Muscle of leg (tissue), 3 donors: ENCODE measurements at regions not wholly inside any gene's neighbourhood (a gene's known extent, or its start where the extent isn't known, plus 50 kb on each side); places are given as distances from the start of the nearest gene placed in this dataset.
A peak's percentile ranks its signal among the peaks of the same experiment; 100 is the strongest.

Source experiments
- DNase-seq: peaks from one replicate; pipeline ENCODE4 v3.0.0; 2013
- H3K27ac ChIP-seq: one replicate; pipeline ENCODE4 v1.5.1; 2013; ENCODE audit warnings: mild to moderate bottlenecking, low read length, control low read depth
- H3K27me3 ChIP-seq: one replicate; pipeline ENCODE4 v1.6.1; 2013; ENCODE audit warnings: low read length; ENCODE audit not compliant: control insufficient read depth, insufficient read depth
- H3K36me3 ChIP-seq: one replicate; pipeline ENCODE4 v1.6.1; 2013; ENCODE audit warnings: low read length; ENCODE audit not compliant: control insufficient read depth, insufficient read depth
- H3K4me1 ChIP-seq: one replicate; pipeline ENCODE4 v1.6.1; 2013; ENCODE audit warnings: low read length; ENCODE audit not compliant: control insufficient read depth, insufficient read depth
- H3K4me3 ChIP-seq: one replicate; pipeline ENCODE4 v1.5.1; 2013; ENCODE audit warnings: low read length, control low read depth
- H3K9me3 ChIP-seq: replicated peaks from 2 replicates; pipeline ENCODE4 v1.6.1; 2013; ENCODE audit warnings: low read depth, low read length; ENCODE audit not compliant: control insufficient read depth
- WGBS: methylation state at CpG from one replicate; pipeline ENCODE4 v1.1.5; 2013; ENCODE audit warnings: missing lambda C conversion rate; ENCODE audit not compliant: insufficient coverage; 5-methylcytosine and 5-hydroxymethylcytosine counted together

DNA sequence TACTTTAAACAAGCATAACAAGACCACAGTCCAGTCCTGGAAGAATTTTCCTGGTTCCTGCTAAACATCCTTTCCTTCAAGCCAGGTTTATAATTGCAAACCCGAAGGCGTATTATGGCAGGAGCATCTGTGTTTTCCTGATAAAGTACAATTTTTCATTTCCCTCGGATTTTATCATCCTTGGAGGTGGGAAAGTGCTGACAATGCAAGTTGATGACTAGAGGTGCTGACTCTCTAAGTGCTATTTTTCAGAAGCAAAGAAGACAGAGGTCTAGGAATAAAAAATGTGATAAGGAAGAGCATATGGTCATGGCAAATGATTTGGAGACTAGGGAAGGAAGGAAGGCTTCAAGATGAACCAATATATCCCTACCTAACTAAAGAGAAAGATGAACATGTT is 703.2 kb upstream of the LRRN3 start:
- WGBS: no CpG with 5 or more reads among the region's 3 CpGs
- Histone ChIP-seq H3K4me1 (no peaks in the 10 kb centered on the region), H3K4me3 (no peak overlapping the region), H3K27ac (no peak overlapping the region), H3K36me3 (no peaks in the 10 kb centered on the region), H3K27me3 (no peaks in the 10 kb centered on the region), H3K9me3 (no peaks in the 10 kb centered on the region)
- no peak for DNase-seq

DNA sequence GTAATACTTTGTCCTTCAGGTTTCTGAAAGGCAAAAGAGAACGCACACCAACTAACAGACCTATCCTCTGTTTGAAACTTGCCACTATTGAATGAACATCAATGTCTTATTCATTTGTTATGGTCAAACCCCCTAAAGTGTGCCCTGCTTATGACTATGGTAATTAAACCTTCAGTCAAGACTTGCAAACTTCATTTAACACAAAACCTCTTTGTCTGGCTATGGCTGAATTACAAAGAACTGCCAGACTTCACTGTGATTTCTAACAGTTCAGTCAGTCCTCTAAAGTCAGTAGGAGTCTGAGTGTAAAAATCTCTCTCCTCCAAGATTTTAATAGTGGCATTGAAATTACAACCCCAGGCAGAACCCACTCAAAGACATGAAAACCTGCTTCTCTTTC is 702.5 kb upstream of the LRRN3 start:
- Histone ChIP-seq H3K9me3 (no peaks in the 10 kb centered on the region), H3K36me3 (no peaks in the 10 kb centered on the region), H3K27ac (no peak overlapping the region), H3K27me3 (no peaks in the 10 kb centered on the region), H3K4me3 (no peak overlapping the region), H3K4me1 (no peaks in the 10 kb centered on the region)
- no CpG with 5 or more reads among the region's 1 CpG for WGBS
- no peak for DNase-seq

DNA sequence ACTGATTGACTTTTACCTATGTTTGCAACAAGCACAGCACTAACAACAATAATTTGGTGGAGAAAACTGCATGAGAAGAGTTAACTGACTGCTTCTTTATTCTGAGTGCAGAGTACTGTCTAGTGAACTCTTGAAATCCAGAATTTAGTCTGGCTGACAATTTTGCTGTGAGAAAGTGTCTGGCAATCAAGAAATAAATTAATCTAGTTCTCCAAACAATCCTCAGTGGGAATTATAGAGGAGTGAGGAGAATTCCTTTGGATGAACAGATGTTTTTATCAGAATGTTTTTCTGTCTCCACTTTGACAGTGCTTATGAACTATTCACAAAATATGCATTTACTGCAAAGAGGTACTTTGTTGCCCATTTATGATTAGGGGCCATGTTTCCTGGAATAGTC is 694.9 kb upstream of the LRRN3 start:
- no peak overlapping the region for H3K4me3 ChIP-seq
- no peaks in the 10 kb centered on the region for H3K4me1 ChIP-seq
- H3K27ac ChIP-seq: no peak overlapping the region
- H3K27me3 ChIP-seq: no peaks in the 10 kb centered on the region
- peak; percentile 65 for DNase-seq
- no peaks in the 10 kb centered on the region for H3K9me3 ChIP-seq
- H3K36me3 ChIP-seq: no peaks in the 10 kb centered on the region

DNA sequence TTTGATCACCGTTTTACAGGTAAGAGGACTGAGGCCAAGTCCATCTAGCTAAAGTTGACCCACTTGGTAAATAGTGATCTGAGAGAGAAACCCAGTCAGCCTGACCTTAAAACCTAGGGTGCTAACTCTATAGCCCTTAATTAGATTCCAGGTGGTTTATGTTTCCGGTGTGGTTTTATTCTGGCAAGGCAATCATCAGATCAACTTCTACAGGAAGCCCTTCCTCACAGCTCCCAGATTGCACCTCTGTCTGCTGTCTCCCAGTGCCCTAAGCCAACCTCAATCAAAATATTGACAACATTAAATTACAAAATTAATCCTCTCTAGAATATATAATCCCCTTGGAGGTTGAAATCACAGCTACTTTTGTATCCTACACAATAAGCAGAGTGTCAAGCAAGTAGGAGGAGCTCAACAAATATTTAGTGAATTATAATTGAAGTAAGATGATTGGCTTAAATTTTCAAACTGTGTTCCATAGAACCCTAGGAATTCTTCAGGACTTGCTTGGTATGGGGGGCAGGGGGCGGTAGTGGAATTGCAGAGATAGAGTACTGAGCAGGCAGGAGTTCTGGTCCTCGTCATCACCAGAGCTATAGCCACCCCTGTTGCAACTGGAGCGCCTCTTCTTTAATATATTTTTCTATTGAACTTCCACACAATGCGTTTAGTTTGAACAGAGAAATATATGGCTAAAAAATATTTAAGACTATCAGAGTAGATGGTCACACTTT is 692.8 kb upstream of the LRRN3 start:
- H3K9me3 ChIP-seq: no peaks in the 10 kb centered on the region
- no peaks in the 10 kb centered on the region for H3K4me1 ChIP-seq
- WGBS: 100% methylated on average over 1 of the region's 6 CpGs
- no peak overlapping the region for H3K4me3 ChIP-seq
- no peaks in the 10 kb centered on the region for H3K27me3 ChIP-seq
- no peaks in the 10 kb centered on the region for H3K36me3 ChIP-seq
- H3K27ac ChIP-seq: no peak overlapping the region
- DNase-seq: no peak

DNA sequence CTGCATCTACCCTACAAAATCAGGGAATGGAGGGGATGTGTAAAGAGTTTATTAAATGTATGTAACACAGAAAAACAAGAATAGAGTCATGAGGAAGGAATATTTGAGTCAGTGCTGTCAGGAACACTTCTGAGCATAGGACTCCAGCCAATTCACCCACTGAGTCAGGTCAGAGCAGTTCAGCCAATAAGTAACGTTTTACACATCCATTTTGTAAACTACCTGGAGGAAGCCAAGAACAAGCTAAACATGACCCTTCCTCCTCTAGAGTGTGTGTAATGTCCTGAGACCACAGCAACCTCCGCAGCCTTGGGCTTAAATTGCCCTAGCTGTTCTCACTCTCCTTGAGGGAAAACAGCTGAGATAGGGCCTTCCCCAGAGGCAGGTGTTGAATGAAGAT is 691.5 kb upstream of the LRRN3 start:
- no peaks in the 10 kb centered on the region for H3K36me3 ChIP-seq
- no peak overlapping the region for H3K27ac ChIP-seq
- H3K27me3 ChIP-seq: no peaks in the 10 kb centered on the region
- no peak overlapping the region for H3K4me3 ChIP-seq
- peak; percentile 18 for DNase-seq
- no peaks in the 10 kb centered on the region for H3K4me1 ChIP-seq
- WGBS: 60% methylated on average over 1 of the region's 2 CpGs
- no peaks in the 10 kb centered on the region for H3K9me3 ChIP-seq

DNA sequence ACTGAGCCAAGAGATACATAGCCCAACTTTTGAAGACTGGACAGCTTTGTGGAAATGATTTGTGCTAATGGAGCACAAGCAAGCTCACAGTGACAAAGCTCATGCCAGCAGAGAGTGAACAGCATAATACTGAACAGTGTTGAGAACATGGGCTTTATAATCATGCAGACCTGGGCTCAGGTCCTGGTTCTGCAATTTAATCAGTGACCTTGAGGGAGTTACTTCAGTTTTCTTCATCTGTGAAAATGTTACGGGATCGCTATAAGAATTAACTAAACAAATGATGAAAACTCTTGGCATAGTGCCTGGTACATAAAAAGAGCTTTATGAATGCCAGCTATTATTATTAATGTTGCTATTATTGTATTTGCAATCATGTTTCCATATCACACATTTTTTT is 690.5 kb upstream of the LRRN3 start:
- peak; percentile 54 for DNase-seq
- H3K4me3 ChIP-seq: no peak overlapping the region
- no CpG with 5 or more reads among the region's 2 CpGs for WGBS
- no peaks in the 10 kb centered on the region for H3K9me3 ChIP-seq
- H3K27me3 ChIP-seq: no peaks in the 10 kb centered on the region
- no peaks in the 10 kb centered on the region for H3K4me1 ChIP-seq
- no peak overlapping the region for H3K27ac ChIP-seq
- no peaks in the 10 kb centered on the region for H3K36me3 ChIP-seq

DNA sequence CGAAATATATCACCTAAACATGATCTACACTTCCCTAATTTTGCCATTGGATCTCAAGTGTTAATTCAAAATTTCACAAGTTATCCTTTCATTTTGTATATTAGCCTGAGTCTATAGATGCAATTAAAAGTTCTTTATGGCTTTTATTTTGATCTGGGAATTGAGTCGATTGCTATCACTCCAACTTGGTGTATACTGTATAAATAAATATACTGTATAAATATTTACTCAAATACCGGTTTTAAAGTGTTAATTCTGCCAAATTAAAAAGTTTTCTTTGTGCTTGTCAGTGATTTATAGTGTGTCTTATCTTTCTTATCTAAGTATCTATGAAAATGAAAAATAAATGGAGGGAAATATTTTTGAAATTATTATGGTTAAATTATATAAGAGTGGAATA is 683.7 kb upstream of the LRRN3 start:
- H3K27ac ChIP-seq: no peak overlapping the region
- H3K9me3 ChIP-seq: peaks cover 2% of the 10 kb centered on the region
- no CpG with 5 or more reads among the region's 3 CpGs for WGBS
- H3K27me3 ChIP-seq: no peaks in the 10 kb centered on the region
- no peaks in the 10 kb centered on the region for H3K4me1 ChIP-seq
- no peaks in the 10 kb centered on the region for H3K36me3 ChIP-seq
- H3K4me3 ChIP-seq: no peak overlapping the region
- no peak for DNase-seq

DNA sequence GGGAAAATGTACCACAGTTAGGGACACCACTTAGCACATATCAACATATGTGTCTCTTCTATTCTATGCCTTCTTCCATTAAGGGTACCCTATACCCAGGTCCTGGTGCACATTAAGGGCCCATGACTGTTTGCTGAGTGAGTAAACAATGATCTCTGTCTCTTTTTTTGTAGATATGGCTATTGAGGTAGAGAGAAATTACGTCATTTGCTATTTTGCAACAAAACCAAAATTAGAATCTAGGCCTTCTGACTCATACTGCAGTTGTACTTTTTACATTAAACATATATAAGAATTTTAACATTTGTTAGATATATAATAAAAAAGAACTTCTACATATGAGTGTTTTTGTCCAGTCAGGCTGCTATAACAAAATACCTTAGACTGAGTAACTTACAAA is 683.2 kb upstream of the LRRN3 start:
- H3K36me3 ChIP-seq: no peaks in the 10 kb centered on the region
- WGBS: no CpG with 5 or more reads among the region's 1 CpG
- H3K9me3 ChIP-seq: peaks cover 2% of the 10 kb centered on the region
- H3K27me3 ChIP-seq: no peaks in the 10 kb centered on the region
- H3K4me3 ChIP-seq: no peak overlapping the region
- H3K27ac ChIP-seq: no peak overlapping the region
- no peaks in the 10 kb centered on the region for H3K4me1 ChIP-seq
- no peak for DNase-seq

DNA sequence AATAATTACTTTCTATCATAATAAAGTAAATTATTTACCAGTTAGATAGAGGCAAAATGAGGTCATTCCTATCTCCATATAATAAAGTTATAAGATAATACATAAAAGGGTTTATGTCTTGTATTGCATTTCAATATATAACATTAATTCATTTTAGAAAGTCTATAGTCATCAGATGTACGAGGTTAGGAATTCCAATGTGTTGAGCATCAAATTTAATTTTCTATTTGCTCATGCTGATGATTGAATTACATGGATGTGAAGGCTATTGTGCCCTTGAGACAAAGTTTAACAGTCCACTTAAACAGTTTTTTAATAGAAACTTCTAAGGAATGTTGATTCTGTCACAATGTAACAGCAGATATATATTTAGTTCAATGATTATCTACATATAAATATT is 678.3 kb upstream of the LRRN3 start:
- Histone ChIP-seq H3K4me1 (no peaks in the 10 kb centered on the region), H3K27ac (no peak overlapping the region), H3K9me3 (peaks cover 2% of the 10 kb centered on the region), H3K4me3 (no peak overlapping the region), H3K27me3 (no peaks in the 10 kb centered on the region), H3K36me3 (no peaks in the 10 kb centered on the region)
- DNase-seq: no peak
- no CpG with 5 or more reads among the region's 1 CpG for WGBS

DNA sequence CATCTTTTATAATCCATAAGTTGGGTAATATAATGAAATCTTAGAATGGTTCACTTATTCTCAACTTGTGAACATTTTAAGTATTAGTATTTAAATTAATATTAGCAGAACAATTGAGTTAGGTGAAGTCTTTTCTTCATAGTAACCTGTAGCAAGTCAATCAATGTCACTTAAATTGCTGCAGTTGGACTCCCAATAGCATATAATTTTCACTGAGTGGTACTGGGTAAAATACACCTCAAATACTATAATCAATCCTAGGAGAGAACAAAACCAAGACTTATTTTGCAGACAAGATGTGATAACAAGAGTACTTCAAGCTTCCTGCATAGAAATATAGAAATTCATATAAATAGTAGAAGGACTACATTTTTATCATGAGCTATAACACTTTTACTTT is 677.9 kb upstream of the LRRN3 start:
- no peak overlapping the region for H3K27ac ChIP-seq
- no peak for DNase-seq
- H3K4me1 ChIP-seq: no peaks in the 10 kb centered on the region
- no peaks in the 10 kb centered on the region for H3K27me3 ChIP-seq
- no peak overlapping the region for H3K4me3 ChIP-seq
- H3K36me3 ChIP-seq: no peaks in the 10 kb centered on the region
- peaks cover 2% of the 10 kb centered on the region for H3K9me3 ChIP-seq

DNA sequence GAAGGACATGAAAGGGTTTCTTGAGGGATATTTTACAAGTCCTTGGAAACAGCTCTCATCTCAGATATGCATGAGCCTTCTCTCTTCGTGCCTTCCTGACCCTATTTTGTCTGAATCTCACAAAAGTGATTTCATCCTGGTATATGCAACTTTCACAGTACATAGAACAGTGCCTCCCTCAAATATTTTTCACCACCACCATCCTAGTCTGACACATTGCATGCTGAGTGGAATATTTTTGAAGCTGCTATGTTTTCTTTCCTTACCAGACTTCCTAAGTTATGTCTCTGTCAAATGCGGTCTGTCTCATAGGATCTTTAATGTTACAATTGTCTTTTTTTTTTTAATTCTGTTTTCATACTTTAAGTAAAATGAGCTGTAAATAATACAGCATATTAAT is 673.3 kb upstream of the LRRN3 start:
- Histone ChIP-seq H3K4me1 (no peaks in the 10 kb centered on the region), H3K27ac (no peak overlapping the region), H3K27me3 (no peaks in the 10 kb centered on the region), H3K4me3 (no peak overlapping the region), H3K36me3 (no peaks in the 10 kb centered on the region), H3K9me3 (no peaks in the 10 kb centered on the region)
- no peak for DNase-seq
- 75% methylated on average over 1 of the region's 2 CpGs for WGBS
